Testis (tissue), 2 donors: ENCODE measurements at regions not wholly inside any gene's neighbourhood (a gene's known extent, or its start where the extent isn't known, plus 50 kb on each side); places are given as distances from the start of the nearest gene placed in this dataset.

Source experiments
- POLR2A ChIP-seq: fragments of 450-650 bp; IDR thresholded peaks from one replicate; pipeline ENCODE4 v1.6.1; 2017; ENCODE audit warnings: antibody characterized with exemption, mild to moderate bottlenecking, moderate library complexity
- TF ChIP-seq, protein P1 (sequence below), 3 experiments: fragments of 450-650 bp in 2 of 3; fragments of 200-600 bp in 1 of 3; sonication (generic) in 1 of 3; IDR thresholded peaks; one replicate each; pipeline ENCODE4 v1.5.1; 2016 to 2019; ENCODE audit warnings: antibody characterized with exemption in 3 of 3, mild to moderate bottlenecking in 2 of 3, moderate library complexity in 1 of 3

DNA sequence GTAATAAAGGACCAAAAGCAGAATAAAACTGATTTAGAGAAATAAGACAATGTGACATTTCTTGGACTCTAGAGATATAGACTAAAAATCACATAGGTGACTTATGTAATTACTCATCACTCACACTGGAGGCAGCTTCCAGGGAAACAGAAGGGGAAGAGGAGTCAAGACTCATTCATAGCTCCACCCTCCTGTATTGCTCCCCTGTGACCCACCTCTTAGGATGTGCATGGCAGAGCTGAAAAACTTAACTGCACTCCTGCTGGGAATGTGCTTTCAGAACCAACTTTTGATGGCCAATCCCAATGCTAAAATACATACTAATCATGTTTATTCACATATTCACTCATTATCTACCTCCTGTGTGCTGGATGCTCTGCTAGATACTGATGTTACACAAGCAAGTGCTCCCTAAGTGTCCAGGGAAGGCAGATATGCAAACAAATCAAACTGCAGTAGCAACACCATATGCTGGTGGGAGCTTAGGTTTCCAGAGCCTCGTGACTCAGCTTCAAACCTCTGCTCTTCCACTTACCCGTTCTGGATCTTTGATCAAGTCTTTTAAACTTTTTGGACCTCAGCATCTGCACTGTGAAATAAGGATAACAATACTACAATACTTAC, 316.1 kb downstream of the GALC start:
- no peak for TF ChIP-seq POLR2A
- TF ChIP-seq, protein P1, sequence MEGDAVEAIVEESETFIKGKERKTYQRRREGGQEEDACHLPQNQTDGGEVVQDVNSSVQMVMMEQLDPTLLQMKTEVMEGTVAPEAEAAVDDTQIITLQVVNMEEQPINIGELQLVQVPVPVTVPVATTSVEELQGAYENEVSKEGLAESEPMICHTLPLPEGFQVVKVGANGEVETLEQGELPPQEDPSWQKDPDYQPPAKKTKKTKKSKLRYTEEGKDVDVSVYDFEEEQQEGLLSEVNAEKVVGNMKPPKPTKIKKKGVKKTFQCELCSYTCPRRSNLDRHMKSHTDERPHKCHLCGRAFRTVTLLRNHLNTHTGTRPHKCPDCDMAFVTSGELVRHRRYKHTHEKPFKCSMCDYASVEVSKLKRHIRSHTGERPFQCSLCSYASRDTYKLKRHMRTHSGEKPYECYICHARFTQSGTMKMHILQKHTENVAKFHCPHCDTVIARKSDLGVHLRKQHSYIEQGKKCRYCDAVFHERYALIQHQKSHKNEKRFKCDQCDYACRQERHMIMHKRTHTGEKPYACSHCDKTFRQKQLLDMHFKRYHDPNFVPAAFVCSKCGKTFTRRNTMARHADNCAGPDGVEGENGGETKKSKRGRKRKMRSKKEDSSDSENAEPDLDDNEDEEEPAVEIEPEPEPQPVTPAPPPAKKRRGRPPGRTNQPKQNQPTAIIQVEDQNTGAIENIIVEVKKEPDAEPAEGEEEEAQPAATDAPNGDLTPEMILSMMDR (IDR thresholded peaks at IDR 0.05): no peak
